SH-SY5Y (cell line): ENCODE measurements at regions not wholly inside any gene's neighbourhood (a gene's known extent, or its start where the extent isn't known, plus 50 kb on each side); places are given as distances from the start of the nearest gene placed in this dataset.

ENCODE experiments used
- GATA2 ChIP-seq: IDR thresholded peaks from 2 replicates; pipeline ENCODE4 v1.6.1; 2011; ENCODE audit warnings: mild to moderate bottlenecking, low read depth, low read length
- GATA3 ChIP-seq: IDR thresholded peaks from 2 replicates; pipeline ENCODE4 v1.6.1; 2011; ENCODE audit warnings: low read depth, mild to moderate bottlenecking, low read length, moderate library complexity

DNA sequence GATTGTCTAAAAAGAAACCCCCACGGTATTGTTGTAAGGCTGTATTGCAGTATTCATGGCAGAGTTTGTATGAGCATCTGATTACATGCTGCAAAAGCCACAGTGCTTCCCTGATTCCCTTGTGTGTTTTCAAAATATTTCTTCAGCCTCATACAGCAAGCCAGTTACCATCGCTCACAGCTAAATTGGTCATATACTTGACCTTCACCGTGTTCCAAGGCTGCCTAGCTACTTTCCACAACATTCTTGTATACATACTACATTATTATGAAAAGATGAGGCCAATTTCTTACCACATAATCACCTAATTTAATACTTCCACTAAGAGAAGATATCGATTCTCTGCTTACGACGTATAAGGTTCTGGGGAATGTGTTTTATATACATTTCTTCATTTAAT, 576.3 kb upstream of the CNTNAP5 start:
- TF ChIP-seq GATA3: no peak
- TF ChIP-seq GATA2: no peak
